Gastrocnemius medialis (tissue), 4 donors: ENCODE measurements at regions not wholly inside any gene's neighbourhood (a gene's known extent, or its start where the extent isn't known, plus 50 kb on each side); places are given as distances from the start of the nearest gene placed in this dataset.

ENCODE experiments used
- POLR2A ChIP-seq, 2 donors: fragments of 450-650 bp; IDR thresholded peaks; one replicate each; pipeline ENCODE4 v1.6.1; 2017; ENCODE audit warnings: antibody characterized with exemption in 2 of 2, mild to moderate bottlenecking in 2 of 2, moderate library complexity in 2 of 2
- TF ChIP-seq, protein P1 (sequence below), 5 experiments: fragments of 450-650 bp in 3 of 5; fragments of 200-600 bp in 2 of 5; sonication (generic) in 2 of 5; IDR thresholded peaks in 4 of 5; conservative IDR thresholded peaks in 1 of 5; 1 replicate in 4 of 5; 2 replicates in 1 of 5; pipeline ENCODE4 v1.5.1; 2016 to 2019; ENCODE audit warnings: antibody characterized with exemption in 5 of 5, mild to moderate bottlenecking in 3 of 5, moderate library complexity in 3 of 5

DNA sequence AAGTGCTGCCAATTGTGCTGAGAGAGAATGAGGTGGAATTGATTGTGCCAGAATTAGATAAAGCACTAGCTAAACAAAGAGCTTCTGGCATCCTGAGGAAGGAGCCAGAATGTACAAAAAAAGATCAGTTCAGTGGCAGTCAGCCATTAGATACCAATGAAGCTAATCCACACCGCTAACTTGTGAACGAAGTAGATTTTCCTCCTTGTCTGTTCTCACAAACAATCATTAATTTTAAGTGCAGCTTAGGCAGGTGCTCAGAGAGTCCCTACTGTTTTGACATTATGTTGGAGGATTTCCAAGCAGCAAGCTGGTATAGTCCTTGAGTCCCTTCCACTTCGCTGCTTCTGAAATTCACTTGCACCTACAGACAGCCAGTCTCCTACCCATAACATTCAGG is 617.4 kb downstream of the CENPC start:
- TF ChIP-seq, protein P1, sequence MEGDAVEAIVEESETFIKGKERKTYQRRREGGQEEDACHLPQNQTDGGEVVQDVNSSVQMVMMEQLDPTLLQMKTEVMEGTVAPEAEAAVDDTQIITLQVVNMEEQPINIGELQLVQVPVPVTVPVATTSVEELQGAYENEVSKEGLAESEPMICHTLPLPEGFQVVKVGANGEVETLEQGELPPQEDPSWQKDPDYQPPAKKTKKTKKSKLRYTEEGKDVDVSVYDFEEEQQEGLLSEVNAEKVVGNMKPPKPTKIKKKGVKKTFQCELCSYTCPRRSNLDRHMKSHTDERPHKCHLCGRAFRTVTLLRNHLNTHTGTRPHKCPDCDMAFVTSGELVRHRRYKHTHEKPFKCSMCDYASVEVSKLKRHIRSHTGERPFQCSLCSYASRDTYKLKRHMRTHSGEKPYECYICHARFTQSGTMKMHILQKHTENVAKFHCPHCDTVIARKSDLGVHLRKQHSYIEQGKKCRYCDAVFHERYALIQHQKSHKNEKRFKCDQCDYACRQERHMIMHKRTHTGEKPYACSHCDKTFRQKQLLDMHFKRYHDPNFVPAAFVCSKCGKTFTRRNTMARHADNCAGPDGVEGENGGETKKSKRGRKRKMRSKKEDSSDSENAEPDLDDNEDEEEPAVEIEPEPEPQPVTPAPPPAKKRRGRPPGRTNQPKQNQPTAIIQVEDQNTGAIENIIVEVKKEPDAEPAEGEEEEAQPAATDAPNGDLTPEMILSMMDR (IDR thresholded peaks at IDR 0.05 in 4 of 5, conservative IDR thresholded peaks at IDR 0.05 in 1 of 5), result no peak
- no peak for TF ChIP-seq POLR2A (IDR thresholded peaks at IDR 0.05)
